Activated CD4-positive, alpha-beta T cell treated with anti-CD3 and anti-CD28 coated beads, Interleukin-2, amount 50 U/mL, for 16 hours (primary cell): ENCODE measurements at regions not wholly inside any gene's neighbourhood (a gene's known extent, or its start where the extent isn't known, plus 50 kb on each side); places are given as distances from the start of the nearest gene placed in this dataset.
"Not testable (repeated sequence)": the region's sequence is repeated elsewhere in the genome, so short reads cannot be mapped to it uniquely, and the experiment has no call there.

Experiments used
- DNase-seq: peaks from one replicate; pipeline ENCODE4 v3.0.0-alpha.2; 2020

DNA sequence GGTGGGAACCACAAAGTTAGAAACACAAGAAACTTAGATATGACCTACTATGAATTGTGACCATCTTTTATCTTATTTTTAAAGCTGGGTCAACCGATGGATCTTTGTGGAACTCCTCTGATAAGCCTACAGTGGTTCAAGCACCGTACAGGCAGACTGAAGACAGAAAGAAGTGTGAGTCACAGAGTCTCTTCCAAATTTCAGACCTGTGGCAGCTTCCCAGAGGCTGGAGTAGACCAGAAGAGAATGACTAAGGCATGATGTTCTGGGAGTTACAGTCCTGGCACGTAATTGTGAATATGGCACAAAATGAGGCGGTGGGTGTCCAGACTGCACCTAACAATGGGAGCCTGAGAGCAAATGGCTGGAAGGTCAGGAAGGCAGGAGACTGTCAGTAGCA lies 70.0 kb downstream of the LMO4 start:
- no peak for DNase-seq

DNA sequence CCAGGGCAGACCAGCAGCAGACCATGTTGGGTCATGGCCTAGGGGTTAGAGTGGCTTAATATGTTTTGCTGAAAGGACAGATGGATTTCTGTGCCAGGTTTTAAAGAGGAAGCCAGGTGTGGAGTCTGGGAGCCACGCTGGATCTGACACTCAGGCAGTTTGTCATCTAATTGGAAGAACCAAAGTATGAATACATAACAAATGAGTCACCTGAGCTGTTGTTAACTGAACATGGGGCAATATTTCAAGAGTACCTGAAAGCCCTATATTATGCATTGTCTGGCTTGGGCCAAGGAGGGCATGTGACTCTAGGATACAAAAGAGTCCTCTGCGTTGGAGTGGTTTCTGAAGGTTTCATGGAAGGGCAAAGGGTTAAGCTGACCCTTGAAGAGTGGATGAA lies 70.6 kb downstream of the LMO4 start:
- no peak for DNase-seq

DNA sequence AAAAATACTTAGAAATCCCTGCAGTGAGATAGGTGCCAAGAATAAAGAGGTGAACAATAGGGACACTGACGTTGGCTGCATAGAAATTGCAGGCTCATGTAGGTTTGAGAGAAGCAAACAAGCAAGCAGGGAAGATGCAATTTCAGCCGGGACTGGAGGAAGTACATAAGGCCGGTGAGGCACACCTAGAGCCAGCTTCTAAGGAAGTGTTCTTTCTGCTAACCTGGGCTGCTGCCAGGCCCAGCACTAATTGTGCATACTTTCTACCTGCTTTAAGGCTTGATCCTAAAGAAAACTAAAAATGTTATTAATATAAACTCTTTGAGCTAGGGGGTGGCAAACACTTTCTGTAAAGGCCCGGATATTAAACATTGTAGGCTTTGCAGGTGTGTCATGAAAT lies 71.0 kb downstream of the LMO4 start:
- DNase-seq: no peak

DNA sequence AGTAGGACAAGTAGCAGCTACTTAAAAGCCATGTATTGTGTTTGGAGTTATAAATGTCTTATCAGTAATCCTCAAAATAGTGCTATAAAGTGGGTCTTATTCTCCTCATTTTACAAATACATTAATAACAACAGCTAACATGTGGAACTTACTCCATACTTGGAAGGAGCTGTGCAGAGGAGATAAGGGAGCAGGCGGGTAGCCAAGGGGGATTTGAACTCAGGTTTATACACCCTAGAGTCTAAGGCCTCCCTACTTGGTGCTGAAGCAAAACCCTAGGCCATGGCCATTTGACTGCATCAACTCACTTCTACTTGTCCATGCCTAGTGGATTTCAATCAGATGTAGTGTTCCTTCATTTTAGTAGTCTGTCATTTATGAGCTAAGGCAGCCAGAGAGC lies 72.1 kb downstream of the LMO4 start:
- no peak for DNase-seq

GRCh38 chr1:87402241-87403002 lies 73.7 kb downstream of the LMO4 start:
- DNase-seq: no peak

DNA sequence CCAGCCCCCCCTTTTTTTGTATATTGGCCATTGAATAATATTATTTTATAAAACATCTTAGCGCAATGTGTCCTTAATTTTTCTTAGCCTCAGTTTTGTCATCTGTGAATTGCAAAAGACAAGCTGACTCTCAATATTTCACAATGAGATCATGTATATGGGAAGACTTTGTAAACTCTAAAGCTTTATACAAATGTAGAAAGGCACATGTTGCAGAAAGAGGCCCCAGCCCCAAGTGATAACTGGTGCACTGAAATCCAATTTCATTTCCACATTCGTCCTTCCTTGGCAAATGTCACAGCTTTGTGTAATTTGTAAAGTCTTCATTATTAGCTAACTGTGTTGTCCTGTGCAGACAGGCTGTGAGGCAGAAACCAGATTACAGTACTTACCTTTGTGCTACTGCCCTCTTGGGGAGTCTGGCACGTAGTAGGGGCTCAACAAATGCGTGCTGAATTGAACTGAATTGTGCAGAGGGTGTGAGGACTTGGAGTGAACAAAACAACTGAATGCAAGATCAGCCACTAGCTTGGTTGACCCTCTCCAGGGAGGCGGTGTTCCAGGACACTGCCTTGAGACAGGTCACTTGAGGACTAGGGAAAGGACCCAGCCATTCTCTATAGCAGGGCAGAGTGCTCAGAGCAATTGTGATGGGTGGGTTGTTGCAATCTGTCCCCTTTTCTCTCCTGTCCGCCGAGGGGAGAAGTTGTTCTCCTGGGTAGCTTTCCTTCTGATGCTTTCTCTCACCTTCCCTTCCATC lies 74.6 kb downstream of the LMO4 start:
- DNase-seq: no peak

DNA sequence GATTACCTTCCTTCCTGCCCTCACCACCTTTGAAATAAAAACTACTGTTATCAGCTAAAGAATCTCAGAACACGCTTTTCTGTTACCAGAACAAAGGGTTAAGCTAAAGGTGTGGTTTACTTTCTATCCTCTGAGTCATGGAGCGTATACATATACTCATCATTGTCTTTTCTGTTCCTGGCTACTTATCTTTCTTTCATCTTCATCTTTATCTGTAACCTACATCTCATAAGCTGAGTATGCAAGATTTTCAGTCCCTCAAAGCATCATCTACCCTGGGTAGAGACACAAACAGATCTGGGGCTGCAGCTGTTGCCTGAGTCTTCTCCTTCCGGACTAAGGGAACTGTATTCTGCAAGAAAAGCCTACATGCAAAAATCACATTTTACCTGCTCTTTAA lies 75.6 kb downstream of the LMO4 start:
- peak; percentile 74 for DNase-seq

DNA sequence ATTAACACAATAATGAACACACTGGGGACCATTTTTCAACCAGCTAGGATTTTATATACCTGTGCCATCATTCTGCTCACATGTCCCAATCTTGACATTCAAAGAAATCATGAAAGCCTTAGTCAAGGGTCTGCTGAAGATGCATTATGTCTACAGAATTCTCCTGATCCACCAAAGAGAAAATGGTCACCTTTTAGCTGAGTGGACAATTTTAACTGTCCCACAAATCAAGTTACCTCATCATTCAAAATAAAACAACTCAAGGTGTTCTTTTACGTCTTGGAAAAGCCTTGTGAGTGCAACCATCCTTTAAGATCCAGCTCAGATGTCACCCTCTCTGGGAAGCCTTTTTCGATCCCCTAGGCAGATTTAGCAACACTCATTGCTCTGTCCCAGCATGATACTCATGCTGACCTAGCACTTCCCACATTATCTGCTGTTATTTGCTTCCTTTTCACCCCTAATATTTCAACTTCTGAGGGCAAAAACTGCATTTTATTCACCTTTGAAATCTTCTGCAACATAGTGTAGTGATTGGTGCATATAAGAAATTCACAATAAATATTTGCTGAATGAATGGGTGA lies 80.1 kb downstream of the LMO4 start:
- no peak for DNase-seq

- DNase-seq: no peak
Observed at GRCh38 chr1:87410776-87411480, 82.2 kb downstream of the LMO4 start.

DNA sequence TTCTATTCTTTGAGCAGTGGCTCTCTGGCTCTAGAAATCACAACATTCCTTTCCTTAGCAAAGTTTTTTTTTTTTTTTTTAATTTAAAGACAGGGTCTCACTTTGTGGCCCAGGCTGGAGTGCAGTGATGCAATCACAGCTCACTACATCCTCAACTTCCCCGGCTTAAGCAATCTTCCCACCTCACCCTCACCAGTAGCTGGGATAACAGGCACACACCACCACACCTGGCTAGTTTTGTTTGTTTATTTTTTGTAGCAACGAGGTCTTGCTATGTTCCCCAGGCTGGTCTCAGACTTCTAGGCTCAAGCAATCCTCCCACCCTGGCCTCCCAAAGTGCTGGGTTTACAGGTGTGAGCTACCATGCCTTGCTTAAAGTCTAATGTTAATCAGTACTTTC lies 85.2 kb downstream of the LMO4 start:
- not testable (repeated sequence) for DNase-seq

DNA sequence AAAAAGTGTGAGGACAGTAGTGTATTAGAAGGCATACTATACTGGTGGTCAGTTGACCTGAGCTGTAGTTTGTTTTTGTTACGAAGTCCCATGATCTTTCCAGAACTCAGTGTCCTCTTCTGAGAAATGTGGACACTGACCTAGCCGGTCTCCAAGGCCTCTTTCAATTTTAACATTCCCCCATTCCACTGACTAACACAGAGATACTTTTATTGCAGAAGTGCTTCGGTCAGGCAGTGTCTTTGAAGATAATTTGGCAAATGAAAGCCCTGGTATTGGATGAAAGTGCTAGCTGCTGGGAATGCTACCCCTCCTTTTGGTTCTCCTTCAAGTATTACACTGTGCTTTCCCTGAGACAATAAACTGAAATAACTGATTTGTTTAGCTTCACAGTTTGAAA lies 89.4 kb downstream of the LMO4 start:
- no peak for DNase-seq

GRCh38 chr1:87421809-87422208 lies 93.1 kb downstream of the LMO4 start:
- no peak for DNase-seq

DNA sequence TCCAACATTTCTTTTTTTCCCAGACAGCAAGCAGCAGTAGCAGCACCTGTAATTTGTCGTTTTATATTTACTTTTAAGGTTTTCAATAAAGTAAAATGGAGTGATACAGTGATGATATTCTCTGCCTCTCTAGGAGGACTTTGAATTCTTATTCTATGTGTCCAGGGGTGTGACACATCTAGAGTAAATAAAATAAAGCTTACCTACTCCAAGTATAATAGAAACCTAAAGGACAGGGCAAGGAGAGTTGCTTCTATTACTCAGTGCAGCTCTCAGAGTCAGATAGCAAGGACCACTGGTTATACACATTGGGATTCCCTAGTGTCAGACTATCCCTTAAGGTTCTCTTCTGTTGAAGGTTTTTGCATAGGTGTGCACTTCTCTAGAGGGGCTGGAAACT lies 95.9 kb downstream of the LMO4 start:
- no peak for DNase-seq

GRCh38 chr1:87426463-87427249 lies 98.0 kb downstream of the LMO4 start:
- DNase-seq: no peak

DNA sequence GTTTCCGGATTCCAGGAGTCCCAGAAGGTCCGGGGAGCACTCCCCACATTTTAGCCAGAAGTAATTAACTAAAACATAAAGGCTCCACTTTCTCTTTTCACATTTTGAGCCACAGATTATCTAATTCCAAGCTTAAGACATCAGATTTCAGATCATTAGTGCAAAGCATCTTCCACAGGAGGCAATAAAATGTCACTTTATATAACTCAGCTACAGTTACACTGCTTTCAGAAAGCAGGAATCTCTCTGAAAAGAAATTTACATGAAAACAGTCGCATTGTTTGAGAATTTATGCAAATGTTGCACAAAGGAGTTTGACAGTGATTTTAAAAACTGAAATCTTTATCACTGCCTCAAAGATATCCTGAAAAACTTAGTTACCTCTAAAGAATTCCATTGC lies 99.7 kb downstream of the LMO4 start:
- no peak for DNase-seq

- no peak for DNase-seq
Observed at GRCh38 chr1:87428883-87429282, 100.2 kb downstream of the LMO4 start.

DNA sequence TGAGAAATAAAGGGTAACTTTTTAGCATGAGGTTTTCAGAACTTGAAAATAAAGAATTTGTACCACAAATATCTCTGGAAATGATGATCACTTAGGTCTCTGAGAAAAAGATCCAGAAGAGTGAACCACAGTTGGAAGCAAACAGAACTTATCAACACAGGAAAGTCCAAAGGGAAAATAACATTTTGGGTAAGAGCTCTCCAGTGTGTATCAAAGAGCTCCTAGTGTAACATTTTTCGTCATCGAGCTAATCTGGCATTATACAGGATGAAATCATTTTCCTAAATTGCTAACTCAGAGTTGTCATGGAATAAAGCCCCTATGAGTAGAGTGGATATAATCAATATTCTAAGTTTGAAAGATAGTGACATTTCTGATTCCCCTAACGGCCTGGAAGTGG lies 104.0 kb downstream of the LMO4 start:
- no peak for DNase-seq

DNA sequence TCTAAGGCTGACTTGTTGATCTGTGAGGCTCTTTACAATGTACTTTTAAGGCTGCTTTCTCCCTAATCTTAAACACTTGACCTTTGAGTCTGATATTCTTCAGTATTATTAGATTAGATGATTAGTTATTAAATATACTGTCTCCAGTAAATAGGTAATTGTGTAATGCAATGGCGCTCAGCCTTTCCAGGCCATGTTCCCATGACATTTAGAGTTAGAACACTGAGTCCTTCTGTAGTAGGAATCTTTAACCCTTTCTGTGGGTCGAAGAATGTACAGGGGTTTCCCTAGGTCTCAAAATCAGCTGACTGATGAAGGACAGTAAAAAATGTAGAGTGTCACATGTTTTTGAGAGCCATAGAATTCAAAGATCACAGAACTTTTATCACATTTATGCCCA lies 104.4 kb downstream of the LMO4 start:
- not testable (repeated sequence) for DNase-seq

DNA sequence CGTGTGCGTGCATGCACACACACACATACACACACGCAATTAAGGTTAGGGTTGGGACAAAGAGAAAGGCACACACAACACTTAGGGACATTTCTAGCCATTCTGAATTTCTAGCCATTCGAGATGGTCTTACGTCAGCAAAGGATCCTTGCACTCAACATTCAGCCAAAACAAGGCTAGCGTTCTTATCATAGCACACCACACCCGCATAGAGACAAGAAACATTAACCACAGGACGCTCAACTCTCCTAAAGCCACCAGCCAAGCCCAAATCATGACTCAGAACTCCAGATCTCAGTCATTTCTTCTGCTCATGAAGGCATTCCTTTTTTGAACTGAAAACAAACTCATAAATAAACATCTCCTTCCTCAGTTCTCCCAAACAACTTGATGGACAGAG lies 106.8 kb downstream of the LMO4 start:
- peak; percentile 75 for DNase-seq

DNA sequence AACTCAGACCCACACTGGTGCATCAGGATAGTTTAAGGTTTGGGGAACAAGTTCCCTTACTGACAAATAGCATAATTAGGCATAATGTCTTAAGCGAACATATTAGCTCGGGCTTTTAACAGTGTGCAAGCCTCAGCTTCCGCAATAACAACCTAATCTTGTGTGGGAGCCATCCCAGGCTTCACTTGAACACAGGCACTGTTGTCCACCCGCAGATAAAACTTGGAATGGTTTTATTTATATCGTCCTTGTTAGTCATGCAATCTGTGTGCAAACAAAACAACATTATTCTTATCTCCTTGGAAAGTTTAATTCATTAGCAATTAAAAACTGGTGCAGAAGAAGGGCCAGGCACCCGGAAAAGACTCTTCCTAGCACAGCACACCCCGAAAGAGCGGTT lies 107.4 kb downstream of the LMO4 start:
- not testable (repeated sequence) for DNase-seq

DNA sequence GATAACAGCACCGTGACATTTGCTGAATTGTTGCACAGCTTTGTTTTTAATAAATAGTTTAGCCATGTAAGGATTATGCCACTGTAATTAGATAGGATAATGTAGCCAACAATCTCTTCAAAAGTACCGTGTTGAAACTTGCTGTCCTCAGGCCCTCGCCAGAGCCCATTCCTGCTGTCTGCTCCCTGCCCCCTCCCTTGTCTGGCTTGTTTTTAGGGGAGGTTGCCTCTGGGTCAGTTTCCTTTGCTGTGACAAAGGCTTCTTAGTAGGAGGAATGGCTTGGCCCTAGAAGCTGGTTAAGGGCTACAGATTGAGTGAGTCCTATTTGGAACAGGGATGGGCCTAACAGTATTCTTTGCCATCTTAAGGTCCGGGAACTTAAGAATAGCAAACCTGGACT lies 107.9 kb downstream of the LMO4 start:
- DNase-seq: no peak

DNA sequence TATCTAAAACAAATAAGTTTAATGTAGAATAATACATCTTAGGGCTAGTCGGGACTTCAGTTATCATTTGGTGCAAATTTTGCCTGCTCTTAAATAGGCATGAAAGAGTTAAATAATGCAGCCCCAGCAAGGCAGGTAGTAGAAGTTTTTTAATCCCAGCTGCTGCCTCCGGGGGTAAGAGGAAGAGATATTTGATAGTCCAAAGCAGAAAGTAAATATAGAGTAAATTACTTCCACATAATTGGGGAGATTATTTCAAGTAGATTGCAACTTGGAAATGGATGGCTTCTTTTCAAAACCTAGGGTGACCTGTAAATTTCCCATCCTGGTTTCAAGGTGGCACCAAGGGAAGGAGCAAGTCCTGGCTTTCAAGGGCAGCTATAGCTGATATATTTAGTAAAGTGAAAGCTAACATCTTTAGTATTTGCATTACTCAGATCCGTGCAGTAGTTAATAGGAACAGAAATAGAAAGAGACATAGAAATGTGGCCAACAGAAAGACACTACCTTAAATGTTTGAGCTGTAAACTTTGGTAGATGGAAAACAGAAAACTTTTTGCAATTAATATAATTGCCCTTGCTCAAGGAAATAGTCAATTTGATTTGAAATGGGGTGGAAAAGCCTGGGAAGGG lies 109.1 kb downstream of the LMO4 start:
- no peak for DNase-seq
